Heart left ventricle (tissue), 16 donors: ENCODE measurements at regions not wholly inside any gene's neighbourhood (a gene's known extent, or its start where the extent isn't known, plus 50 kb on each side); places are given as distances from the start of the nearest gene placed in this dataset.

Source experiments
- ATAC-seq, 4 donors: fragments of 200-7000 bp; cut with Tn5 transposase; one replicate each; pipeline ENCODE4 v1.9.1; 2020 to 2022; ENCODE audit warnings: moderate library complexity in 4 of 4, mild to moderate bottlenecking in 3 of 4, moderate number of reproducible peaks in 1 of 4
- DNase-seq, 5 donors: peaks; one replicate each; pipeline ENCODE4 v3.0.0-alpha.2; 2020
- H3K27ac ChIP-seq, 12 donors: fragments of 200-600 bp; sonication (generic) in 4 of 12; one replicate each; pipeline versions ENCODE4 v1.5.0 to v1.8.0; 2016 to 2022; ENCODE audit warnings: mild to moderate bottlenecking in 2 of 12
- H3K27me3 ChIP-seq, 9 donors: fragments of 200-600 bp; sonication (generic) in 2 of 9; one replicate each; pipeline versions ENCODE4 v1.5.1 to v1.8.0; 2016 to 2022; ENCODE audit warnings: mild to moderate bottlenecking in 3 of 9
- H3K36me3 ChIP-seq, 9 donors: fragments of 200-600 bp; sonication (generic) in 2 of 9; one replicate each; pipeline versions ENCODE4 v1.5.0 to v1.8.0; 2018 to 2022; ENCODE audit warnings: mild to moderate bottlenecking in 2 of 9
- H3K4me1 ChIP-seq, 12 donors: fragments of 200-600 bp; sonication (generic) in 4 of 12; one replicate each; pipeline versions ENCODE4 v1.5.0 to v1.8.0; 2016 to 2022; ENCODE audit warnings: mild to moderate bottlenecking in 3 of 12
- H3K4me3 ChIP-seq, 12 donors: fragments of 200-600 bp; sonication (generic) in 4 of 12; one replicate each; pipeline versions ENCODE4 v1.5.0 to v1.8.0; 2017 to 2022; ENCODE audit warnings: mild to moderate bottlenecking in 9 of 12, moderate library complexity in 4 of 12
- H3K9me3 ChIP-seq, 12 donors: fragments of 200-600 bp; sonication (generic) in 4 of 12; one replicate each; pipeline versions ENCODE4 v1.5.0 to v1.8.0; 2016 to 2022; ENCODE audit warnings: mild to moderate bottlenecking in 1 of 12
- POLR2A ChIP-seq, 2 donors: fragments of 450-650 bp; IDR thresholded peaks; one replicate each; pipeline ENCODE4 v1.6.1; 2017; ENCODE audit warnings: antibody characterized with exemption in 2 of 2, mild to moderate bottlenecking in 2 of 2, moderate library complexity in 2 of 2
- WGBS, 4 donors: extraction: QIAGEN DNeasy Blood & Tissue Kit in 2 of 4; methylation state at CpG; one replicate each; pipeline versions ENCODE4 v1.1.5 to v1.1.7; 2013 to 2018; 5-methylcytosine and 5-hydroxymethylcytosine counted together
- intact Hi-C, 10 donors: fragments of 100-400 bp; cut with DNase I; formaldehyde crosslinking; loops; one replicate each; pipeline versions ENCODE4 v1.11.1 to v1.14.2; 2022
- TF ChIP-seq, protein P1 (sequence below), 12 donors: fragments of 200-600 bp; sonication (generic) in 4 of 12; IDR thresholded peaks; one replicate each; pipeline versions ENCODE4 v1.5.0 to v1.8.0; 2018 to 2022; ENCODE audit warnings: antibody characterized with exemption in 12 of 12, mild to moderate bottlenecking in 5 of 12
- donor health status: ischemic (EF 13 %, LVEDD 7.1; RV severe dilation, severe dysfunction).
- donor health status: healthy with polysubstance abuse.
- donor health status: DM: no; HTN: yes; CAD: no.
- donor health status: DM: no; HTN: no; CAD: no.
- donor health status: ischemic (EF 25% LVEDD 6.9; RV normal size, moderate dysfunction).
- donor health status: ischemic (EF 25% LVEDD 5.7; RV mildly dilated, moderate dysfunction).
- donor health status: healthy.
- donor health status: DM: yes; HTN: yes; CAD: no.
- donor health status: ischemic (EF 35%, LVEDD 5.7; RV mildly dilated, moderate dysfunction).
- donor health status: nonischemic (EF 11% LVEDD 7.7; RV severe dilation, severe dysfunction).
- donor health status: DM: yes; HTN: yes; CAD: no.
- donor health status: PGD.
- donor health status: ischemic (EF 29% LVEDD 5.4; RV normal size, mild dysfunction).
- donor health status: nonischemic (EF 23%, LVEDD 6.1; RV moderate dilation, normal function).

DNA sequence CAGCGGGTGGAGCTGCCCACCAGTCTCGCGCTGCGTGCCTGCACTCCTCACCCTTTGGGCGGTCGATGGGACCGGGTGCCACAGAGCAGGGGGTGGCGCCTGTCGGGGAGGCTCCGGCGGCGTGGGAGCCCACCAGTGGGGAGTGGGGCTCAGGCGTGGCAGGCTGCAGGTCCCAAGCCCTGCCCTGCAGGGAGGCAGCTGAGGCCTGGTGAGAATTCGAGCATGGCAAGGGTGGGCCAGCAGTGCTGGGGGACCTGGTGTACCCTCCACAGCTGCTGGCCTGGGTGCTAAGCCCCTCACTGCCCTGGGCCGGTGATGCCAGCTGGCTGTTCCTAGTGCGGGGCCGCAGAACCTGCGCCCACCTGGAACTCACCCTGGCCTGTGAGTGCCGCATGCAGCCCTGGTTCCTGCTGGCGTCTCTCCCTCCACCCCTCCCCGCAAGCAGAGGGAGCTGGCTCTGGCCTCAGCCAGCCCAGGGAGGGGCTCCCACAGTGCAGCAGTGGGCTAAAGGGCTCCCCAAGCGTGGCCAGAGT lies 746.6 kb upstream of the PABPC4L start:
- no peaks in the 10 kb centered on the region for H3K27me3 ChIP-seq
- 66 to 92% (median 90%) methylated on average over 4 to 22 of the region's 22 CpGs for WGBS, 4 donors
- DNase-seq (peak in 1 of 5 donors; percentile 57), ATAC-seq (no peak)
- no peak overlapping the region for H3K27ac ChIP-seq
- intact Hi-C loops: no loop called here
- H3K4me3 ChIP-seq: no peak overlapping the region
- no peaks in the 10 kb centered on the region for H3K4me1 ChIP-seq
- no peaks in the 10 kb centered on the region for H3K9me3 ChIP-seq
- H3K36me3 ChIP-seq: no peaks in the 10 kb centered on the region
- TF ChIP-seq, protein P1, sequence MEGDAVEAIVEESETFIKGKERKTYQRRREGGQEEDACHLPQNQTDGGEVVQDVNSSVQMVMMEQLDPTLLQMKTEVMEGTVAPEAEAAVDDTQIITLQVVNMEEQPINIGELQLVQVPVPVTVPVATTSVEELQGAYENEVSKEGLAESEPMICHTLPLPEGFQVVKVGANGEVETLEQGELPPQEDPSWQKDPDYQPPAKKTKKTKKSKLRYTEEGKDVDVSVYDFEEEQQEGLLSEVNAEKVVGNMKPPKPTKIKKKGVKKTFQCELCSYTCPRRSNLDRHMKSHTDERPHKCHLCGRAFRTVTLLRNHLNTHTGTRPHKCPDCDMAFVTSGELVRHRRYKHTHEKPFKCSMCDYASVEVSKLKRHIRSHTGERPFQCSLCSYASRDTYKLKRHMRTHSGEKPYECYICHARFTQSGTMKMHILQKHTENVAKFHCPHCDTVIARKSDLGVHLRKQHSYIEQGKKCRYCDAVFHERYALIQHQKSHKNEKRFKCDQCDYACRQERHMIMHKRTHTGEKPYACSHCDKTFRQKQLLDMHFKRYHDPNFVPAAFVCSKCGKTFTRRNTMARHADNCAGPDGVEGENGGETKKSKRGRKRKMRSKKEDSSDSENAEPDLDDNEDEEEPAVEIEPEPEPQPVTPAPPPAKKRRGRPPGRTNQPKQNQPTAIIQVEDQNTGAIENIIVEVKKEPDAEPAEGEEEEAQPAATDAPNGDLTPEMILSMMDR (IDR thresholded peaks at IDR 0.05): no peak
- no peak for TF ChIP-seq POLR2A (IDR thresholded peaks at IDR 0.05)

DNA sequence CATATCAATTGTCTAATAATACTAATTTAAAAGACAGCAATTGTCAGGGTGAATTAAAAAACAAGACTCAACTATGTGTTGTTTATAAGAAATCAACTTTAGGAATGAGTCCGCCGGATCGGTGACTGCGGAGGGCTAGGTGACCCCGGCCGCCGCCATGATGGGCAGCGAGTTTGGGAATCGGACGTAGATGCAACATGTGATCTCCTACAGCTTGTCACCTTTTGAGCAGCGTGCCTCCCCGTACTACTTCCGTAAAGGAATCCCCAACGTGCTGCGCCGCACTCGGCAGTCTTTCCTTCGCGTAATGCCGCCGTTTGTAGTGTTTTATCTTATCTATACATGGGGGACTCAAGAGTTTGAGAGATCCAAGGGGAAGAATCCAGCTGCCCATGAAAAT lies 742.5 kb upstream of the PABPC4L start:
- no peaks in the 10 kb centered on the region for H3K27me3 ChIP-seq
- no peak overlapping the region for H3K4me3 ChIP-seq
- DNase-seq: no peak
- no peaks in the 10 kb centered on the region for H3K4me1 ChIP-seq
- WGBS, 4 donors: 89 to 92% (median 91%) methylated on average over 21 of the region's 21 CpGs
- no peak overlapping the region for H3K27ac ChIP-seq
- no peaks in the 10 kb centered on the region for H3K9me3 ChIP-seq
- ATAC-seq: no peak
- H3K36me3 ChIP-seq: no peaks in the 10 kb centered on the region
- TF ChIP-seq POLR2A (IDR thresholded peaks at IDR 0.05): no peak
- TF ChIP-seq, protein P1 (IDR thresholded peaks at IDR 0.05): no peak
- intact Hi-C loops: no loop called here

DNA sequence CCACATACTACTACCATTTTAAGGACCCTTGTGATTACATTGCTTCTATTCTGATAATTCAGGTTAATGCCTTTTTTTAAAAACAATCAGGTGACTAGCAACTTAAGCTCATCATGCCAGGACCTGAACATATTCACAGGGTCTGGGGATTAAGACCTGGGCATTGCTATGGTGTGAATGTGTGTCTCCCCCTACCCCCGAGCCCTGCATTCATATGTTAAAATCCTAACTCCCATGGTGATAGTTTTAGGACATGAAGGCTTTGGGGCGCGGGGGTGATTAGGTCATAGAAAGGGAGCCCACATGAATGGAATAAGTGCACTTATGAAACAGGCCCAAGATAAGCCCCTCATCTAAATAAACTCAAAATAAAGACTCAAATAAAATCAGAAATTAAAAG lies 734.4 kb upstream of the PABPC4L start:
- H3K4me3 ChIP-seq: no peak overlapping the region
- H3K36me3 ChIP-seq: no peaks in the 10 kb centered on the region
- no peaks in the 10 kb centered on the region for H3K27me3 ChIP-seq
- no peaks in the 10 kb centered on the region for H3K9me3 ChIP-seq
- TF ChIP-seq POLR2A (IDR thresholded peaks at IDR 0.05): no peak
- TF ChIP-seq, protein P1 (IDR thresholded peaks at IDR 0.05): no peak
- no peak for ATAC-seq
- DNase-seq: no peak
- no peaks in the 10 kb centered on the region for H3K4me1 ChIP-seq
- no peak overlapping the region for H3K27ac ChIP-seq
- 74 to 88% (median 77%) methylated on average over 3 of the region's 3 CpGs for WGBS, 4 donors
- intact Hi-C loops: no loop called here

DNA sequence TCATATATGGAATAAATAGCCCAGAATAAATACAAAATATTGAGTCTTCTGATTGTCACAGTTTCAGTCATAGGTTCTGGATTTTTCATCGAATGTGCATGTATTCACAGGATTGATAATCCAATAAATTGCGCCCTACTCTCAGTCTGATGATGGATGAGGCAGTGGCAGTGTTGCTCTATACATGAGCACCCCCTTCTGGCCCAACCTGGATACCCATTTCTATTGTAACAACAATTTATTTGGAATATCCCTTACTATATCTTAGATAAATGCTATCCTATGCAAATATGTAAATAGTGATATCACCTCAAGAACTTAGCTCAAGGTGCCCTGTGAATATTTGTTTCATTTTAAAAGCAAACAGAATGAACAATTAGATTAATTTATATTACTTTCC lies 733.7 kb upstream of the PABPC4L start:
- Histone ChIP-seq H3K27me3 (no peaks in the 10 kb centered on the region), H3K4me1 (no peaks in the 10 kb centered on the region), H3K9me3 (no peaks in the 10 kb centered on the region), H3K4me3 (no peak overlapping the region), H3K36me3 (no peaks in the 10 kb centered on the region), H3K27ac (no peak overlapping the region)
- ATAC-seq (no peak), DNase-seq (no peak)
- TF ChIP-seq, protein P1 (IDR thresholded peaks at IDR 0.05): peak in 3 of 12 donors; percentile 14 to 28 (median 20)
- TF ChIP-seq POLR2A (IDR thresholded peaks at IDR 0.05): no peak
- WGBS, 4 donors: 58 to 84% (median 65%) methylated on average over 2 of the region's 2 CpGs
- intact Hi-C loops: no loop called here
